ENCODE measurements at regions not wholly inside any gene's neighbourhood (a gene's known extent, or its start where the extent isn't known, plus 50 kb on each side); places are given as distances from the start of the nearest gene placed in this dataset.

DNA sequence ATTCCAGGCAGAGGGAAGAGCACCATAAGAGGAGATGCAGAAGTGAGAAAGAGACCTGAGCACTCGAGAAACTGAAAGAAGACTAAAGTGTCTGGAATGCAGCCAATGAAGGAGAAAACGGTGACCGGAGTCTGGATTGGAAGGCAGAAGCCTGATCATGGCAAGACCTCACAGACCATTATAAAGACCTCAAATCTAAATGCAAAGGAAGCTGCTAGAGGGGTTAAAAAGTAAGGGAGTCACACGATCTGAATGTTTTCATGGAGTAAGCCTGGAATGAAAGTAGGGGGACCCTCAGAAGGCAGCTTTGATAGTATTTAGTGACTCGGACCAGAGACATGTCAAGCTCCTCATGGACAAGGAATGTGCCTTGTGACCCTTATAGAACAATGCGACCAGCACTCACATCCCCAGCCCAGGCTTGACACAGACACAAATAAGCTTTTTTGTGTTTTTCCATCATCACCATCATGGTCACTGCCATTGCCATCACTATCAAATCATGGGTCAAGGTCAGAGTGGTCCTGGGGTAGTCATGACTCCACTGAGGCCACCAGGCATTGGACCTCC, 183.6 kb downstream of the SEC16B start:
- TF ChIP-seq, protein P1, sequence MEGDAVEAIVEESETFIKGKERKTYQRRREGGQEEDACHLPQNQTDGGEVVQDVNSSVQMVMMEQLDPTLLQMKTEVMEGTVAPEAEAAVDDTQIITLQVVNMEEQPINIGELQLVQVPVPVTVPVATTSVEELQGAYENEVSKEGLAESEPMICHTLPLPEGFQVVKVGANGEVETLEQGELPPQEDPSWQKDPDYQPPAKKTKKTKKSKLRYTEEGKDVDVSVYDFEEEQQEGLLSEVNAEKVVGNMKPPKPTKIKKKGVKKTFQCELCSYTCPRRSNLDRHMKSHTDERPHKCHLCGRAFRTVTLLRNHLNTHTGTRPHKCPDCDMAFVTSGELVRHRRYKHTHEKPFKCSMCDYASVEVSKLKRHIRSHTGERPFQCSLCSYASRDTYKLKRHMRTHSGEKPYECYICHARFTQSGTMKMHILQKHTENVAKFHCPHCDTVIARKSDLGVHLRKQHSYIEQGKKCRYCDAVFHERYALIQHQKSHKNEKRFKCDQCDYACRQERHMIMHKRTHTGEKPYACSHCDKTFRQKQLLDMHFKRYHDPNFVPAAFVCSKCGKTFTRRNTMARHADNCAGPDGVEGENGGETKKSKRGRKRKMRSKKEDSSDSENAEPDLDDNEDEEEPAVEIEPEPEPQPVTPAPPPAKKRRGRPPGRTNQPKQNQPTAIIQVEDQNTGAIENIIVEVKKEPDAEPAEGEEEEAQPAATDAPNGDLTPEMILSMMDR (conservative IDR thresholded peaks at IDR 0.05 in 1 of 2, IDR thresholded peaks at IDR 0.05 in 1 of 2; ENCODE audit: low read depth in 1 of 2, low read length in 2 of 2): no peak
- TF ChIP-seq EZH2 (IDR thresholded peaks at IDR 0.05; ENCODE audit: low read length, missing control alignments): no peak
